HL-60 (cell line): ENCODE measurements at regions not wholly inside any gene's neighbourhood (a gene's known extent, or its start where the extent isn't known, plus 50 kb on each side); places are given as distances from the start of the nearest gene placed in this dataset.

Source experiments
- POLR2AphosphoS5 ChIP-seq: IDR thresholded peaks from 2 replicates; pipeline ENCODE4 v1.6.1; 2012; ENCODE audit warnings: low read depth
- TF ChIP-seq, protein P1 (sequence below): IDR thresholded peaks from one replicate; pipeline ENCODE4 v1.5.1; 2011; ENCODE audit warnings: low read length, control low read depth, inconsistent platforms; ENCODE audit not compliant: insufficient read depth

GRCh38 chr9:20289423-20290010, 332.8 kb downstream of the MLLT3 start:
- TF ChIP-seq, protein P1, sequence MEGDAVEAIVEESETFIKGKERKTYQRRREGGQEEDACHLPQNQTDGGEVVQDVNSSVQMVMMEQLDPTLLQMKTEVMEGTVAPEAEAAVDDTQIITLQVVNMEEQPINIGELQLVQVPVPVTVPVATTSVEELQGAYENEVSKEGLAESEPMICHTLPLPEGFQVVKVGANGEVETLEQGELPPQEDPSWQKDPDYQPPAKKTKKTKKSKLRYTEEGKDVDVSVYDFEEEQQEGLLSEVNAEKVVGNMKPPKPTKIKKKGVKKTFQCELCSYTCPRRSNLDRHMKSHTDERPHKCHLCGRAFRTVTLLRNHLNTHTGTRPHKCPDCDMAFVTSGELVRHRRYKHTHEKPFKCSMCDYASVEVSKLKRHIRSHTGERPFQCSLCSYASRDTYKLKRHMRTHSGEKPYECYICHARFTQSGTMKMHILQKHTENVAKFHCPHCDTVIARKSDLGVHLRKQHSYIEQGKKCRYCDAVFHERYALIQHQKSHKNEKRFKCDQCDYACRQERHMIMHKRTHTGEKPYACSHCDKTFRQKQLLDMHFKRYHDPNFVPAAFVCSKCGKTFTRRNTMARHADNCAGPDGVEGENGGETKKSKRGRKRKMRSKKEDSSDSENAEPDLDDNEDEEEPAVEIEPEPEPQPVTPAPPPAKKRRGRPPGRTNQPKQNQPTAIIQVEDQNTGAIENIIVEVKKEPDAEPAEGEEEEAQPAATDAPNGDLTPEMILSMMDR: no peak
- no peak for TF ChIP-seq POLR2AphosphoS5
